ENCODE measurements at regions not wholly inside any gene's neighbourhood (a gene's known extent, or its start where the extent isn't known, plus 50 kb on each side); places are given as distances from the start of the nearest gene placed in this dataset.

DNA sequence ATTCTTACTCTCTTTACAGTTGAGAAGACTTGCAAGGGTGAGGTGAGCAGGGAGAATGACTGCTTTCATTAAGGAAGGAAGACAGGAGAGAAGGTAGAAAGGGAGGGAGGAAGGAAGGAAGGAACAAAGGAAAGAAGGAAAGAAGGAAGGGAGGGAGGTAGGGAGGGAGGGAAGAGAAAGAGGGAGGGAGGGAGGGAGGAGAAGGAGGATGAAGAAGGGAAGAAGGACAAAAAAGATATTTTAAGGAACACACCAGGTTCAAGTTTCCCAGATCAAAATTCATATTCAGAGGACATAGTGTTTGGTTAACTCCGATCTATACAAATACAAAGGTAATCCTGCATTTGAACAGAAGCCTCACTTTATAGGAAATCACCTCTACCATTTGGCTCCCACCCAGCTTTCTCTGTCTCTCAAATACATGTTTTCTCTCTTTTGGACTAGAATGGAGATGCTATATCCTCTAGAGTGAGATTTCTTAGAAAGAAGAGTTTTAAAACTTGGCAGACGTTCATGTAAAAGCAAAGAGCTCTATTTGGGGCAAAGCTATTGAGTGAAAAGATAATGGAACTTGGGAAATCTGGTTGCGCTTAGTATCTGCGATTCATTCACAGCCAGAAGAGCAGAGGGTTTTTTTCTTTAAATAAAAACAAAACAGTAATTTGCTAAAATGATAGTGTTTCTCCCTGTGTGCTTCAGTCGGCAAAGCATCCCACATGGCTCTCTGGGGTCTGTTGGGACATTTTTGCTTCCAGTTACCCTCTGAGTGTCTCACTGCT is 261.9 kb upstream of the LYZL1 start:
- H3K9me3 Mint-ChIP-seq, result peaks cover 0 to 8% (median 2%) of the 10 kb centered on the region in 7 donors
- no peaks in the 10 kb centered on the region for H3K27me3 Mint-ChIP-seq (ENCODE audit: low read depth in 3 of 3)
- H3K27ac Mint-ChIP-seq, result no peak overlapping the region
- intact Hi-C loops (cut with micrococcal nuclease), result no loop called here
- Histone ChIP-seq H3K79me2 (ENCODE audit: insufficient read depth, low read length) (no peaks in the 10 kb centered on the region), H3K4me2 (replicated peaks; ENCODE audit: extremely low read depth, low read length, poor library complexity, severe bottlenecking) (no peak overlapping the region), H2AFZ (ENCODE audit: insufficient read depth, low read depth, low read length, poor library complexity, severe bottlenecking) (no peak overlapping the region), H3K4me3 (replicated peaks in 1 of 3; ENCODE audit: low read depth in 2 of 3, low read length in 3 of 3) (no peak overlapping the region), H3K9me3 (replicated peaks in 1 of 2; ENCODE audit: control insufficient read depth in 1 of 2, insufficient read depth in 1 of 2, low read length in 2 of 2) (no peaks in the 10 kb centered on the region), H3K9ac (ENCODE audit: insufficient read depth, low read length, poor library complexity, severe bottlenecking) (no peak overlapping the region), H3K27me3 (ENCODE audit: control insufficient read depth in 2 of 2, insufficient read depth in 2 of 2, low read length in 2 of 2) (no peaks in the 10 kb centered on the region), H3K36me3 (replicated peaks in 1 of 2; ENCODE audit: control insufficient read depth in 1 of 2, insufficient read depth in 2 of 2, low read length in 2 of 2) (no peaks in the 10 kb centered on the region), H3K27ac (ENCODE audit: low read depth in 1 of 2, low read length in 2 of 2) (no peak overlapping the region), H3K4me1 (ENCODE audit: control insufficient read depth in 1 of 2, insufficient read depth in 2 of 2, low read length in 2 of 2) (no peaks in the 10 kb centered on the region), H4K20me1 (ENCODE audit: insufficient read depth, low read length) (no peaks in the 10 kb centered on the region)
- no peaks in the 10 kb centered on the region for H3K36me3 Mint-ChIP-seq
- no CpG with 5 or more reads among the region's 5 CpGs for WGBS (ENCODE audit: insufficient coverage)
- TF ChIP-seq, protein P1, sequence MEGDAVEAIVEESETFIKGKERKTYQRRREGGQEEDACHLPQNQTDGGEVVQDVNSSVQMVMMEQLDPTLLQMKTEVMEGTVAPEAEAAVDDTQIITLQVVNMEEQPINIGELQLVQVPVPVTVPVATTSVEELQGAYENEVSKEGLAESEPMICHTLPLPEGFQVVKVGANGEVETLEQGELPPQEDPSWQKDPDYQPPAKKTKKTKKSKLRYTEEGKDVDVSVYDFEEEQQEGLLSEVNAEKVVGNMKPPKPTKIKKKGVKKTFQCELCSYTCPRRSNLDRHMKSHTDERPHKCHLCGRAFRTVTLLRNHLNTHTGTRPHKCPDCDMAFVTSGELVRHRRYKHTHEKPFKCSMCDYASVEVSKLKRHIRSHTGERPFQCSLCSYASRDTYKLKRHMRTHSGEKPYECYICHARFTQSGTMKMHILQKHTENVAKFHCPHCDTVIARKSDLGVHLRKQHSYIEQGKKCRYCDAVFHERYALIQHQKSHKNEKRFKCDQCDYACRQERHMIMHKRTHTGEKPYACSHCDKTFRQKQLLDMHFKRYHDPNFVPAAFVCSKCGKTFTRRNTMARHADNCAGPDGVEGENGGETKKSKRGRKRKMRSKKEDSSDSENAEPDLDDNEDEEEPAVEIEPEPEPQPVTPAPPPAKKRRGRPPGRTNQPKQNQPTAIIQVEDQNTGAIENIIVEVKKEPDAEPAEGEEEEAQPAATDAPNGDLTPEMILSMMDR (IDR thresholded peaks at IDR 0.05), result no peak
- DNase-seq, result no peak
- H3K4me3 Mint-ChIP-seq, result no peak overlapping the region
- H3K4me1 Mint-ChIP-seq, result no peaks in the 10 kb centered on the region

GRCh38 chr10:29028486-29028885 is 260.4 kb upstream of the LYZL1 start:
- intact Hi-C loops (cut with micrococcal nuclease), result no loop called here
- H3K4me3 Mint-ChIP-seq, result no peak overlapping the region

More at GRCh38 chr10:29028486-29028885, 260.4 kb upstream of the LYZL1 start:
- Histone ChIP-seq H3K4me2 (replicated peaks; ENCODE audit: extremely low read depth, low read length, poor library complexity, severe bottlenecking) (no peak overlapping the region), H3K27ac (ENCODE audit: low read depth in 1 of 2, low read length in 2 of 2) (no peak overlapping the region), H3K79me2 (ENCODE audit: insufficient read depth, low read length) (no peaks in the 10 kb centered on the region), H3K9ac (ENCODE audit: insufficient read depth, low read length, poor library complexity, severe bottlenecking) (no peak overlapping the region), H3K36me3 (replicated peaks in 1 of 2; ENCODE audit: control insufficient read depth in 1 of 2, insufficient read depth in 2 of 2, low read length in 2 of 2) (no peaks in the 10 kb centered on the region), H2AFZ (ENCODE audit: insufficient read depth, low read depth, low read length, poor library complexity, severe bottlenecking) (no peak overlapping the region), H3K4me3 (replicated peaks in 1 of 3; ENCODE audit: low read depth in 2 of 3, low read length in 3 of 3) (no peak overlapping the region), H3K4me1 (ENCODE audit: control insufficient read depth in 1 of 2, insufficient read depth in 2 of 2, low read length in 2 of 2) (no peaks in the 10 kb centered on the region), H3K9me3 (replicated peaks in 1 of 2; ENCODE audit: control insufficient read depth in 1 of 2, insufficient read depth in 1 of 2, low read length in 2 of 2) (no peaks in the 10 kb centered on the region), H4K20me1 (ENCODE audit: insufficient read depth, low read length) (no peaks in the 10 kb centered on the region), H3K27me3 (ENCODE audit: control insufficient read depth in 2 of 2, insufficient read depth in 2 of 2, low read length in 2 of 2) (no peaks in the 10 kb centered on the region)
- TF ChIP-seq, protein P1 (IDR thresholded peaks at IDR 0.05), result no peak
- no peaks in the 10 kb centered on the region for H3K4me1 Mint-ChIP-seq
- 56% methylated on average over 1 of the region's 3 CpGs for WGBS (ENCODE audit: insufficient coverage)
- H3K27me3 Mint-ChIP-seq (ENCODE audit: low read depth in 3 of 3), result no peaks in the 10 kb centered on the region
- no peaks in the 10 kb centered on the region for H3K36me3 Mint-ChIP-seq
- peaks cover 0 to 8% (median 2%) of the 10 kb centered on the region in 7 donors for H3K9me3 Mint-ChIP-seq
- DNase-seq, result no peak
- no peak overlapping the region for H3K27ac Mint-ChIP-seq
